ENCODE measurements at regions not wholly inside any gene's neighbourhood (a gene's known extent, or its start where the extent isn't known, plus 50 kb on each side); places are given as distances from the start of the nearest gene placed in this dataset.

GRCh38 chr4:35608205-35608604 lies 636.1 kb downstream of the ARAP2 start:
- DNase-seq = no peak

- DNase-seq = no peak
Measured at GRCh38 chr4:35614120-35614519, 630.2 kb downstream of the ARAP2 start.

DNA sequence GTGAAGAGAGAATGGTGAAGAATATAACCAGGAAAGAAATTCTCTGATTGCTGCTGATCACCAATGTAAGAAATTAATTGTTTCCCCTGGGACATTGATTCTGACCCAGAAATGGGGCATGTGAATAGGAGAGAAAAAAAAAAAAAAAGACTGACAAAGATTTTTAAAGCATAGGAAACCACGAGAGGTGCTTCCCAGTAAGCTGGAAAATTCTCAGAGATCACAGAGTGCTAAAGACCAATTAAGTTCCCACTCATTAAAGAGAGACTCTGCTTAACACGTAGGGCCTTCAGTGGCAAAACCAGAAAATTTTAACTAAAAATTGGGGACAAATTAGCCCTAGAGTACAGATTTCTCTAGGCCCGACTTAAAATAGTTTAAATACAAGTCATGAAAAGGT lies 604.4 kb downstream of the ARAP2 start:
- no peak for DNase-seq

- DNase-seq = no peak
Measured at GRCh38 chr4:35643661-35644060, 600.7 kb downstream of the ARAP2 start.

DNA sequence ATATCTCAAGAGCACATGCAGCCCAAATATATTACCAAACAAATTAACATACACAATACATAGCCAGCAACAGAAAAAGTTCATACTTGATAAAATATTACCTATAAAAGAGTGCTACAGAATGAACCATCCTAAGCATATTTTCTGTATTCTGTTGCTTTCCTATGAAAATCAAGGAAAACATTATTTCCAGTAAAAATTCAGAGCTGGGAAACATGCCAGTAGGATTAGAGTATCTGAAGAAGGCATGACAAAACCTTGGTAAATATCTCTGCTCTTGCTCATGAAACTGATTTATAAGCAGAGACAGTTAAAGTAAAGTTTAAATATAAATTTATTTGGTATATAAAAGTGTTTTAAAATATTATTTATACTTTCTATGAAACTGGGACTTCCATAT lies 599.7 kb downstream of the ARAP2 start:
- no peak for DNase-seq

- no peak for DNase-seq
Measured at GRCh38 chr4:35649011-35649410, 595.3 kb downstream of the ARAP2 start.

- DNase-seq = no peak
Measured at GRCh38 chr4:35649778-35650177, 594.5 kb downstream of the ARAP2 start.

GRCh38 chr4:35652197-35652596 lies 592.1 kb downstream of the ARAP2 start:
- no peak for DNase-seq

DNA sequence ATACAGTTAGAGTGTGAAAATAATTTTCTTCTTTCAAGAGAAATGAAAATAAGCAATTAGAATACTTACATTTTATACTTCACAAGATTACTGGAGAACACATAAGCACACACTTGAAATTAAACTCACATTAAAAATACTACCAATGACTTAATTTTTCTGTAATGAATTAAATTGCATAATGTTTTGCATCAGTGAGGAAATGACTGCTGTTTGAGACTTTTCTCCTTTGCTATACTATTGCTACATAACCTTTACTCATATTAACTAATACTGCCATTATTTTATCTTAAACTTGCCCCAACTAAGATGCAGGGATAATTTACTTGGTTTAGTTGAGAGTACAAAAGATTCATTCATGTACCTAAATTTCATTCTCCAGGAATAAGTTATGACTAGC lies 590.9 kb downstream of the ARAP2 start:
- DNase-seq = no peak

DNA sequence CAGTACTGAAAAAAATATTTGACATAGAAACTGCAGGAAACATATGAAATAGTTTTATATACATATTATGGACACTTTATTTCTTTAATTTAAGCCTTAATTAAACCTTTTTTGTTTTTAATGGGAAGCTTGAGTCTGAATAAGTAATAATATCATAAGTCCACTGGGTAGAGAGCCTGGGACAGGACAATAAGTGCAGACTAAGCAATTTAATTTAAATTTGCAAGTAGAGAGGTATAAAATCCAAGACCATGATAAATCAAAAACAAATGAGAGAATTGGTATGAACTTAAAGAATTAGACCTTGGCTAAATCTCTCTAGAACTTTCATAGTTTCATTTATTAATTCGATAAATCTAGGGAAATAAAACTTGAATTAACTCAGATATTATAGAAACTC lies 571.2 kb downstream of the ARAP2 start:
- no peak for DNase-seq

DNA sequence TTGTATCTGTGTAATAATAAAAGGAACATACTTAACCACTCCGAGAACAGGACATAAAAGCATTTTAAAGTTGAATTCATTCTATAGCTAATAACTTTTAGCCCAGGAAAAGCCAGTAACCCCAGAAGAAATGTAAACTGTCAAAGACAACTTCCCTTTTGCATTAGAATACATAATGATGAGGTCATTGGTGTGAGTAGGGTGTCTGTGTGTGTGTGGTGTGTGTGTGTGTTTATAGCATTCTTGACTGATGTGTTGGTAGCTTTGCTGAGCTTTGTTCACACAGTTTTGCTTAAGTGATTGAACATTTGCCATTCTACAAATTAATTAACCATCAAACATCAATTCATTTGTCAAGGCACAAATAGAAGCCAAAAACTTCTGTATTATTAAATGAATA lies 559.6 kb downstream of the ARAP2 start:
- no peak for DNase-seq

DNA sequence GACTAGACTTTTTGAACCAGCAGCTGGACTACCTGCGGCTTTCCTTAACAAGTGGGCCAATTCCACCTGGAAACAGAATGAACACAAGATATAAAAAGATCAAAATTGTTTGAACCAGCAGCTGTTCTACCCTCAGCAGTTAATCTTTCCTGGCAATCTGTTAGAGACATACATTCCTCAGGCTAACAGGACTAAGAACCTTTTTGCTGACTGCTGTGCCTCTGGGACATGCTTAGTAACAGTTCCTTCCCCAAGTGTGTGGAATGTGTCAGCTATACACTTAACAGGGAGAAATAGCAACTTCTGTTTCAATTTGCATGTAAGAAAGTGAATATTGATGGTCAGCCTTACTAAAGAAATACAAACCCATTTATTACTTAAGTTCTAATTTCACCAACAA lies 554.4 kb downstream of the ARAP2 start:
- no peak for DNase-seq

GRCh38 chr4:35690271-35690670 lies 554.0 kb downstream of the ARAP2 start:
- no peak for DNase-seq

DNA sequence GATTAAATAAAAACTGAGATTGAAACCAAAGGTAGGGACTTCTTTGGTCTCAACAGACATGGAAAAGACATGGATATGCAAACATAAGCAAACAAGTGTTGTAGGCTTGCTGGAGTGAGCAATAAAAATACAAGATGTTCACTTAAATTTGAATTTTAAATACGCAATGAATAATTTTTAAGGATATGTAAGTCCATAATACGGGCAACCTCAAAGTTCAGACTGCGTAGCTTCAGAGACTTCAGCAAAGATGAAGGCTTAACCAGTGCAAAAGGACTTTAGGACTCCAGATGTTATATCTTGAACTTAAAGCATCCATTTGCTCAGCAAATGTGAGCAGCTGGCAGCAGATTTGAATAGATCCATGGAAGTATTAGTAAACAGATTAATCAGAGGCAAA lies 549.3 kb downstream of the ARAP2 start:
- DNase-seq = no peak

DNA sequence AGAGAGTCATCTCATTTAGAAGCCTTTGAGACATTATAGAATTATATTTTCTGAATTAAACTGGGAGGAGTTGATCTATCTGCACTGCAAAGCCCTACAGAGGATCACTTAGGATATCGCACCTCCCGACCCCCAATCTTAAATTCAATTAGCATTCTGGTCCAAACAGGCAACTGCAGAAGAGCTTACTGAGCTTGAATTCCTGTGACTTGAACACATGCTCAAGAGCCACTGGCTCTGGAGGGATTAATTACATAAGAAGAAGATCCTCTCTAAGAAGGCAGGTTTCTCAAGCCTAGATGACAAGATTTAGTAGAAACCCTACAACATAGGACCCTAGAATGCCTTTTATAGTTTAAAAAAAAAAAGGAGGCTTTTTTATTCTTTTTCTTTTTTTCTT lies 548.9 kb downstream of the ARAP2 start:
- DNase-seq = peak; percentile 1

DNA sequence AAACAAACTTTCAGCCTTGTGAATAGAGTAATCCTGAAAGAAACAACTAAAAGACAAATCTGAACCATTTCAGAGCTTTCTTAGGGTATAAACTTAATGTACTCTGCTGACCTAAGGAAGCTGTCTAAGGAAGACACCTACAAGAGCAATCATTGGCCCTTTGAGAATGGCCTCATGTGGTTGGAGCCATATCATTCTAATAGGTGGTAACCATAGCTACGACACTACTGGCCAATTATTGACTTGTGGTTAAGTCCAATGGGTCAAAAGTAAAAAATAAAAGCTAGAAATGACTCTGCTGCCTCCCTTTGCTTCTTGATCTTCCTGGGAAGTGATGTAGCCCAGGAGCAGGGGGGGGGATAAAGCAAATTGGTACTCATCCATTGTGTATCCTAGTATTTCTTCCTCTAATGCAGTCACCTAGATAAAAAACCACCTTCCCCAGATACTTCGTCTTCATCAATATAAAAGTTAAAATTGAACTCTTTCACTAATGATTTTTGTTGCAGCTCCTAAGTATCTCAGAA lies 547.0 kb downstream of the ARAP2 start:
- no peak for DNase-seq

DNA sequence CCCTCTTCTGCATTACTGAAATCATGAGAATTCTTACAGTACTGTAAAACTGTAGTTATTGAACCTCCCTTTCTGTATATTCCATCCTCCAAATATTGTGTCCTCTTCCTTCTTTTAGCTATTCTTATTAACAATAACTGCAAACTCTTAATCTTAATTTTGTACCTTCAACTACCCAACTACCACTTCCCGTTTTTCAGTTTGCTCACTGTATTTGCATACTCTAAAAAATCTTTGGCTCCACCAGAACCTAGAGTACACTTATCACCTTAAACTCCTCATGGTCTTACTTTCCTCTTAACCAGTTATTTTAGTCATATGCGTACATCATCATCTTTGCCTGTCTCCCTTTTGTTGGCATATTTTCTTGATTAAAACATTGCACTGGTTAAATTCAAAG lies 543.7 kb downstream of the ARAP2 start:
- no peak for DNase-seq

DNA sequence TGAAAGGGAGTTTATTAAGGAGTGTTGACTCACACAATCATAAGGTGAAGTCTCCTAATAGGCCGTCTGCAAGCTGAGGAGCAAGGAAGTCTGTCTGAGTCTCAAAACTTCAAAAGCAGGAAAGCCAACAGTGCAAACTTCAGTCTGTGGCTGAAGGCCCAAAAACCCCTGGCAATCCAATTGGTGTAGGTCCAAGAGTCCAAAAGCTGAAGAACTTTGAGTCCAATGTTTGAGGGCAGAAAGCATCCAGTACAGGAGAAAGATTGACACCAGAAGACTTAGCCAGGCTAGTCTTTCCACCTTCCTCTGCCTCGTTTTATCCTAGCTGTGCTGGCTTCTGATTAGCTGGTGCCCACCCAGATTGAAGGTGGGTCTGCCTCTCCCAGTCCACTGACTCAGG lies 535.2 kb downstream of the ARAP2 start:
- DNase-seq = no peak

- no peak for DNase-seq
Measured at GRCh38 chr4:35710343-35710742, 534.0 kb downstream of the ARAP2 start.

- no peak for DNase-seq
Measured at GRCh38 chr4:35711127-35711526, 533.2 kb downstream of the ARAP2 start.

- no peak for DNase-seq
Measured at GRCh38 chr4:35723973-35724372, 520.3 kb downstream of the ARAP2 start.

DNA sequence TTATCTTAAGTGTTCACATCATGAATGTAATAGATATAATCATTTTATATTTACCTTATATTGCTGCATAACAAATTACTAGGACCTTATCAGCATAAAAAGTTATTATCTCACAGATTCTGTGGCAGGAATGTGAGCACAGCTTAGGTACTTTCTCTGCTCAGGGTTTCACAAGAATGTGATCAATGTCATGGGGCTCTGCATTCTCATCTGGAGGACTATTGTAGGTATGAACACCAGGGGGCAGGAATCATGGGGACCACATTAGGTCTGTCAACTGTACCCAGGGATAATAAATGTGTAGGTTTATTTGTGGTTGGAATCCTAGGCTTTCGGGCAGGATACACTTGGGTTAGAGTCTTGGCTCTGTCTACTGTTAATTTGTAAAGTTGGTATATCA lies 519.2 kb downstream of the ARAP2 start:
- DNase-seq = no peak

- DNase-seq = no peak
Measured at GRCh38 chr4:35730414-35730813, 513.9 kb downstream of the ARAP2 start.

DNA sequence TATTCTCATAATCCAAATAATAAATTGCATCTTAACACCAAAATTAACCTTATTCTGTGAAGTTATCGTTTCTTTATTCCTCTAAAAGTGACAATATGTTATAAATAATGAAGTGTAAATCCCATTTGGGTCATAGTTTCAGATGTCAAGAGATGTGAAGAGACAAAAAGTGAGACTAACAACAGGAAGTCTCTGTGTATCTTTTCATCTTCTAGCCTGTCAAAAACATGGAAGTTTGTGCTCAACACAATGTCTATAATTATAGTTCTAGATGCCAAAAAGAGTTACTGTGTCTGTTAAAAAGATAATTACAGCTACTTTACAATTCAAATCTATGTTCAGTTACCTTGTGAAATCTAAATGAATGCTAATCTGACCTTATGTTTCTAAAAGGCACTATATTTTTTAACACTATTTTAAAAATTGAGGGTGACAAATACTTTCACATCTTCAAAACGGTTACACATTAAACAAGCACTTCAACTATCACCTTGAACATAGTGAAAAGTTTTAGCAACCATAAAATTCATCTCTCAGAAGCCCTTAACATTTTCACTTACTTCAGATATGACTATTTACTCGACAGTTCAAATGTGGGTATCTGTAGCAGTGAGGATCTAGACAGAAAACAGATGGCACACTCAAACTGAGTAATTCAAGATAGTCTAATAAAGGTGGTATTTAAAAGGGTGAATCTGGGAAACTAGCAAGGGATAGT lies 509.8 kb downstream of the ARAP2 start:
- DNase-seq = no peak

- no peak for DNase-seq
Measured at GRCh38 chr4:35739308-35739707, 505.0 kb downstream of the ARAP2 start.
